OCI-LY3 (cell line): ENCODE measurements at regions not wholly inside any gene's neighbourhood (a gene's known extent, or its start where the extent isn't known, plus 50 kb on each side); places are given as distances from the start of the nearest gene placed in this dataset.

ENCODE experiments used
- H2AFZ ChIP-seq: fragments of 200-600, 300-600 bp; shearing (Covaris generic); 2 replicates; pipeline ENCODE4 v1.6.0; 2014; ENCODE audit warnings: antibody characterized with exemption, low read depth, low read length
- H3K27ac ChIP-seq: fragments of 200-600, 300-600 bp; sonication (generic); 2 replicates; pipeline ENCODE4 v1.5.1; 2014; ENCODE audit warnings: mild to moderate bottlenecking, low read length, moderate library complexity, mixed read lengths
- H3K27me3 ChIP-seq: fragments of 200-600, 300-600 bp; sonication (generic); 2 replicates; pipeline ENCODE4 v1.6.1; 2014; ENCODE audit warnings: low read depth, low read length, mixed read lengths
- H3K36me3 ChIP-seq: fragments of 200-600, 300-600 bp; sonication (generic); replicated peaks from 2 replicates; pipeline ENCODE3; 2014; ENCODE audit warnings: low read depth, low read length, mixed read lengths
- H3K4me1 ChIP-seq: fragments of 300-600, 200-600 bp; sonication (generic); 2 replicates; pipeline ENCODE4 v1.6.1; 2014; ENCODE audit warnings: low read length, mixed read lengths
- H3K4me2 ChIP-seq: fragments of 200-600, 300-600 bp; sonication (generic); 2 replicates; pipeline ENCODE4 v1.6.1; 2014; ENCODE audit warnings: low read length, mixed read lengths
- H3K4me3 ChIP-seq: fragments of 300-600, 200-600 bp; sonication (generic); 2 replicates; pipeline ENCODE4 v1.5.1; 2014; ENCODE audit warnings: antibody characterized with exemption, mild to moderate bottlenecking, low read length, moderate library complexity
- H3K79me2 ChIP-seq: fragments of 300-600, 200-600 bp; shearing (Covaris generic); 2 replicates; pipeline ENCODE4 v1.6.1; 2014; ENCODE audit warnings: mild to moderate bottlenecking, low read length, mixed read lengths
- H3K9ac ChIP-seq: fragments of 300-600, 200-600 bp; shearing (Covaris generic); 2 replicates; pipeline ENCODE4 v1.6.0; 2014; ENCODE audit warnings: mild to moderate bottlenecking, low read length, moderate library complexity
- H3K9me3 ChIP-seq: fragments of 200-600, 300-600 bp; shearing (Covaris generic); 2 replicates; pipeline ENCODE4 v1.6.1; 2014; ENCODE audit warnings: low read length, mixed read lengths; ENCODE audit not compliant: insufficient read depth
- H4K20me1 ChIP-seq: fragments of 200-600, 300-600 bp; sonication (generic); 2 replicates; pipeline ENCODE4 v1.6.1; 2016; ENCODE audit warnings: low read length, mixed read lengths; ENCODE audit not compliant: insufficient read depth
- EZH2phosphoT487 ChIP-seq: fragments of 200-600 bp; shearing (Covaris generic); IDR thresholded peaks from 2 replicates; pipeline ENCODE4 v1.6.1; 2018; ENCODE audit warnings: antibody characterized with exemption, mixed run types, low read depth
- TF ChIP-seq, protein P1 (sequence below): fragments of 200-600, 300-600 bp; sonication (generic); IDR thresholded peaks from 2 replicates; pipeline ENCODE4 v1.5.1; 2014; ENCODE audit warnings: antibody characterized with exemption, low read length, low read depth

DNA sequence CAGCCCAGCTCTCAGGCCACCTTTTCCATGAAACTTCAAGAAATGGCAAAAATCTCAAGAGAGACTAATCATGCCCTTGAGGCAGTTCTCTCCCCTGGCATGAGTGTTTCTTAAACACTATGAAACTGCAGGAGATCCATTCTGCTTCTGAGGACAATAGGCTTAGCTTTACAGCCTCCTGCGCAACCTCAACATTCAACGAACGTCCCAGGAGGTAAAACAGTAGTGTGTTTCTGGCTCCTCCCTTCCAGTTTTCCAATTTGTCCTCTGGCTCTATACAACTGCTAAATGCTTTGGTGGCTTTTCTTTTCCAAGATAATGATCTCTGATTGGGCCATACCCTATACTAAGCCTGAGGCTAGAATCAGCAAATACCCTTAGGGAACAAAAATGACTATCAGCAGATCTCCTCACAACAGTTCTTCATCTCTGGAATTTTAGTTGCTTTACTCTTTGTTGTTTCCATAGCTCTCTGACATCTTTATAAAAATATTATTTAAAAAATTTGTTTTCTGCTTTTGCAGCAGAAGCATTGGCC lies 87.0 kb upstream of the FAT1 start:
- H2AFZ ChIP-seq, result no peak overlapping the region
- no peak overlapping the region for H3K4me2 ChIP-seq

DNA sequence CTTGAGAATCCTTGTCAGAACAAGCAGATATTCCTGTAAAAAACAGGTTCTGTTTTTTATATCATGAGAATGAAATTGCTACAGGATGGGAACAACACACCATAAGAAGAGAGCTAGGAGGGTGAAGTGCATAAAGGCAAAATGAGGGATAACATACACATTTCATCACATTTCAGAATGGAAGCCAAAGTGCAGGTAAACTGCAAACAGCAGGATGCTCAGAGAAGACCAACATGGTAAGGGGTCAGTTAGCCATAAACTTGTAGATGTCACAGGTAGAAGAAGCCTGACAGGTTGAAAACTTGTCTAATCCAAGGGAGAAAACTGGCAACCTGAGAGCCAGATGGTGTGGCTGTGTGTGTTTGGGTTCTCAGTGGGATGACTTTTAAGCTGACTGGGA lies 88.9 kb upstream of the FAT1 start:
- H3K79me2 ChIP-seq, result no peaks in the 10 kb centered on the region
- no peaks in the 10 kb centered on the region for H3K27me3 ChIP-seq
- no peak overlapping the region for H3K4me3 ChIP-seq
- H3K36me3 ChIP-seq, result no peaks in the 10 kb centered on the region
- no peaks in the 10 kb centered on the region for H3K9me3 ChIP-seq
- no peak overlapping the region for H2AFZ ChIP-seq
- H3K27ac ChIP-seq, result no peak overlapping the region
- H4K20me1 ChIP-seq, result no peaks in the 10 kb centered on the region
- no peaks in the 10 kb centered on the region for H3K4me1 ChIP-seq
- TF ChIP-seq EZH2phosphoT487, result no peak
- TF ChIP-seq, protein P1, sequence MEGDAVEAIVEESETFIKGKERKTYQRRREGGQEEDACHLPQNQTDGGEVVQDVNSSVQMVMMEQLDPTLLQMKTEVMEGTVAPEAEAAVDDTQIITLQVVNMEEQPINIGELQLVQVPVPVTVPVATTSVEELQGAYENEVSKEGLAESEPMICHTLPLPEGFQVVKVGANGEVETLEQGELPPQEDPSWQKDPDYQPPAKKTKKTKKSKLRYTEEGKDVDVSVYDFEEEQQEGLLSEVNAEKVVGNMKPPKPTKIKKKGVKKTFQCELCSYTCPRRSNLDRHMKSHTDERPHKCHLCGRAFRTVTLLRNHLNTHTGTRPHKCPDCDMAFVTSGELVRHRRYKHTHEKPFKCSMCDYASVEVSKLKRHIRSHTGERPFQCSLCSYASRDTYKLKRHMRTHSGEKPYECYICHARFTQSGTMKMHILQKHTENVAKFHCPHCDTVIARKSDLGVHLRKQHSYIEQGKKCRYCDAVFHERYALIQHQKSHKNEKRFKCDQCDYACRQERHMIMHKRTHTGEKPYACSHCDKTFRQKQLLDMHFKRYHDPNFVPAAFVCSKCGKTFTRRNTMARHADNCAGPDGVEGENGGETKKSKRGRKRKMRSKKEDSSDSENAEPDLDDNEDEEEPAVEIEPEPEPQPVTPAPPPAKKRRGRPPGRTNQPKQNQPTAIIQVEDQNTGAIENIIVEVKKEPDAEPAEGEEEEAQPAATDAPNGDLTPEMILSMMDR, result no peak
- no peak overlapping the region for H3K4me2 ChIP-seq
- no peak overlapping the region for H3K9ac ChIP-seq

More for the DNA sequence above, 87.0 kb upstream of the FAT1 start:
- no peaks in the 10 kb centered on the region for H3K9me3 ChIP-seq
- TF ChIP-seq, protein P1, result no peak
- no peak for TF ChIP-seq EZH2phosphoT487
- H3K27me3 ChIP-seq, result no peaks in the 10 kb centered on the region
- H3K27ac ChIP-seq, result no peak overlapping the region
- no peaks in the 10 kb centered on the region for H3K4me1 ChIP-seq
- no peaks in the 10 kb centered on the region for H3K36me3 ChIP-seq
- no peak overlapping the region for H3K4me3 ChIP-seq
- H3K79me2 ChIP-seq, result no peaks in the 10 kb centered on the region
- H4K20me1 ChIP-seq, result no peaks in the 10 kb centered on the region
- H3K9ac ChIP-seq, result no peak overlapping the region

DNA sequence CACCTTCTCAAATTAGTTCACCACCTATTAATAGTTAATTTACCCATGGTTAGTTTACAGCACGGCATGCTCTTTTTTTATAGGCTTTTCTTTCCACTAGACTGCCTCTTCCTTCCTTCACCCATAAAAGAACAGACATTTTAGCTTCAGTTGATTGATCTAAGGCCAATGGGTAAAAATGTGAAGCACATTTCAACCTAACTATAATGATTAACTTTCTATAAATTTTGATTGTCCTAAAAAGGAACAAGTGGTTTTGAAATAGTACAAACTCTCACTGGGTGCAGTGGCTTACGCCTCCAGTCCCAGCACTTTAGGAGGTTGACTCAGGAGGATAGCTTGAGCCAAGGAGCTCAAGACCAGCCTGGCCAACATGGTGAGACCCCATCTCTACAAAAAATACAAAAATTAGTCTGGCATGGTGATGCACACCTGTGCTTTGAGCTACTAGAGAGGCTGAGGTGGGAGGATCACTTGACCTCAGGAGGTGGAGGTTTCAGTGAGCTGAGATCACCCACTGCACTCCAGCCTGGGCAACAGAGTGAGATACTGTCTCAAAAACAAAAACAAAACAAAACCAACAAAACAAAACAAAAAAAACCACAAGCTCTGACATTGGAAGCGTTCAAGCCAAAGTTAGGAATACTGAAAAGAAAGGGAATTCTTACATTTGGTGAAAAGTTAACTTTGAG lies 89.9 kb upstream of the FAT1 start:
- Histone ChIP-seq H3K9me3 (no peaks in the 10 kb centered on the region), H4K20me1 (no peaks in the 10 kb centered on the region), H3K36me3 (no peaks in the 10 kb centered on the region), H2AFZ (no peak overlapping the region), H3K4me3 (no peak overlapping the region), H3K4me1 (no peaks in the 10 kb centered on the region), H3K79me2 (no peaks in the 10 kb centered on the region), H3K9ac (no peak overlapping the region), H3K27me3 (no peaks in the 10 kb centered on the region), H3K4me2 (no peak overlapping the region), H3K27ac (no peak overlapping the region)
- no peak for TF ChIP-seq EZH2phosphoT487
- TF ChIP-seq, protein P1, result no peak

DNA sequence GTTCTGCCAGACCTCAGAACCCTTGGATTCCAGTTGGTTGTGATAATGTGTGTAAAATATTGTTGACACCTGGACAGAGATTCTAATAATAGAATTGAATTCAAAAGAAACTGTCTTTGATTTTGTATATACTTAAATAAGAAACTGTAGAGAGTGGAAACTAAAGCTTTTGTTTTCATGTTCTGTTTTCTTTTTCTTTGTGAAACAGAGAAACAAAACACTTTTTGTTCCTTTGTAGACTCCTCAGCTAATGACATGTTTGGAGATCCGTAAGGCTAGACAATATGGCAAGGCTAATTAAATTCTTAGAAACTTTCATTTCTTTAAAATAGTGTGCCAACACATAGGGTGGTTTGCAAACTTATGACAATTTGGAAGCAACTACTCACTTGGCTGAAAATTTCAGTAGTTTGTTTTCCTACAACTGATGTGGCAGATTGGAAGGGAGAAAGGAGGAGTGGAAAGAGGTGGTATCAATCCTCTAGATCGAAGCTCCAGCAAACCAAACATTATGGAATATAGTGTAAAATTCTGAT lies 90.9 kb upstream of the FAT1 start:
- no peaks in the 10 kb centered on the region for H3K79me2 ChIP-seq
- no peaks in the 10 kb centered on the region for H3K9me3 ChIP-seq
- H2AFZ ChIP-seq, result no peak overlapping the region
- H3K4me2 ChIP-seq, result no peak overlapping the region
- no peaks in the 10 kb centered on the region for H3K27me3 ChIP-seq
- no peaks in the 10 kb centered on the region for H3K36me3 ChIP-seq
- H3K27ac ChIP-seq, result no peak overlapping the region
- H3K4me3 ChIP-seq, result no peak overlapping the region
- no peaks in the 10 kb centered on the region for H3K4me1 ChIP-seq
- TF ChIP-seq EZH2phosphoT487, result no peak
- TF ChIP-seq, protein P1, result no peak
- H3K9ac ChIP-seq, result no peak overlapping the region
- no peaks in the 10 kb centered on the region for H4K20me1 ChIP-seq
